GM19467 (cell line): ENCODE measurements at regions not wholly inside any gene's neighbourhood (a gene's known extent, or its start where the extent isn't known, plus 50 kb on each side); places are given as distances from the start of the nearest gene placed in this dataset.

Source experiments
- ATAC-seq: cut with Tn5 transposase; IDR thresholded peaks from one replicate; pipeline ENCODE4 v1.9.1; 2021; ENCODE audit warnings: mild to moderate bottlenecking, moderate library complexity; ENCODE audit not compliant: unreplicated experiment

- ATAC-seq = no peak
Observed at GRCh38 chr16:61596655-61597054, 439.6 kb downstream of the CDH8 start.

DNA sequence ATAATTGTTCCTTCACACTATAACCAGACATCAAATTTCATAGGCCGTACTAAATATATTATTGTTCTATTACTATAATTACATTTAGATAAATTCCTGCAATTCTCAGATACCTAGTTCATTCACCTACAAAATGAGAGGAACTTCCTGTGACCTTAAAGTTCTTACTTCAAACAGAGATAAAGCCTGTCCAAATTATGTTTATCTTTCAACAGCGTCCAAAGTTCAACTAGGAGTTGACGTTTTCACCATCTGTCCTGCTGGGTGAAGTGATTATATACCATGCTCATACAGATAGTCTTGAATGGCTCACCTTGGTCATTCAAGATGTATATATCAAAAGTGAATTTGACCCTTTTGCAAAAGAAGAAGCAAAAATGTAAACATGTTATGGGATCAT, 440.6 kb downstream of the CDH8 start:
- ATAC-seq = no peak

DNA sequence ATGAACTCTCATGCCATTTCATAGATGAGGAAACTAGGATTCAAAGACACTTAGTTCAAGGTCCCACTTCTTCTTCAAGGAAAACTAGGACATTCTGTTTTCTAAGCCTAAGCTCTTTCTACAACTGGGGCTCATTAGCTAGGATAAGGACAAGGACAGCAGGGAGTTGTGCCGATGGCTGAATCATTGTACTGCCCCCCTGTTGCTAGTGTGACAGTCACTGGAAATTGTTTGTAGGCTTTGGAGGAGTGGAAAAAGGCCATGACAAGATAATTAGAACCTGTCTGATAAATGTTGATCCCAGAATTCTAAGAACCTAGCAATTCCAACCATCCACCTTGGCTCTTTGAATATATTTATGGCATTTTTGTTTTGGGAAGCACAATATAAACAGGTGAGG, 445.7 kb downstream of the CDH8 start:
- ATAC-seq = no peak

DNA sequence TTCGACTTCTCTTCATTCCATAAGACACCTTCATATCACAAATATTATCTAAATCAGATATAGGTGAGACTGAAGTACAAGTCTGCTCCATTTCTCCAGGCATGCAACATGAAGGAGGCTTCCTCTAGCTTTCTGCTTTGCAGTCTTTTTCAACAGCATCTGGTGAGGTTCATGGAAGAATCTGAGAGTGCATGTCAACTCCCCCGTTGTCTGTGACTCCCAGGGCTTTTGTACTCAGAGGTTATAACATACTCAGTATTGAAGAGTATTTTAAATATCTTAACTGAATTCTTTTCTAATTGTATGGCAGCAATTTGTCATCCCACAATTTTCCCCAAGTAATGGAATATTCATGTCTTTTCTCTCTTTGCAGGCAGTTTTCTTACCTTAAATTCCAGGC, 448.7 kb downstream of the CDH8 start:
- ATAC-seq = no peak

DNA sequence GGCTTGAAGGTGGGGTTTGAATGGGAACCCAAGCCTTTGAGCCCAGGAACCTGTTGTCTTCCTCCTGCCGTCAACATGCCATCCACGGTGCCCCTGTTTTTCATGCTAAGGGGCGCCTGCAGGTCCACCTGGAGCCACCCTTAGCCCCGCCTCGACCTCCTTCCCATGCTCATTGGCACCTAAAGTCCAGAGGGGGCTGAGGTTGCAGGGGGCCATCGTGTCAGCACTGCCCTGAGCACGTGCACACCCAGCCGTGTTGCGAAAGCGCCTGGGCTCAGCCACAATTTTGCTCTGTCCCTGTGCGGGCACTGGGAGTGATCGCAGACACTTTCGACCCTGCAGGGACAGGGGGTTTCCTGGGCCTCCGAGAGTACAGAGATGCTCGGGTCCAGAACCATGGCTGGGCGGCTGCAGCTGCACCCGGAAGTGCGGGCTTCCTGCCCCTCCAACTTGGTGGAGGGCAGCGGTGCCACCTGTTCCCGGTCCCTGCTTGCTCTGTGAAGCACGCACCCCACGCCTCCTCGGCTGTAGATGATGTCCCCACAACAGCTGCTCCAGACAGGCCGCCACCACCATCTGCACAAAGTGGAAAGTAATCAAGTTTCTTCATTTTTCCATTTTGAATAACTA, 454.7 kb downstream of the CDH8 start:
- ATAC-seq = no peak

GRCh38 chr16:61580579-61580978, 455.7 kb downstream of the CDH8 start:
- ATAC-seq = no peak

- ATAC-seq = no peak
Observed at GRCh38 chr16:61579195-61579594, 457.0 kb downstream of the CDH8 start.

DNA sequence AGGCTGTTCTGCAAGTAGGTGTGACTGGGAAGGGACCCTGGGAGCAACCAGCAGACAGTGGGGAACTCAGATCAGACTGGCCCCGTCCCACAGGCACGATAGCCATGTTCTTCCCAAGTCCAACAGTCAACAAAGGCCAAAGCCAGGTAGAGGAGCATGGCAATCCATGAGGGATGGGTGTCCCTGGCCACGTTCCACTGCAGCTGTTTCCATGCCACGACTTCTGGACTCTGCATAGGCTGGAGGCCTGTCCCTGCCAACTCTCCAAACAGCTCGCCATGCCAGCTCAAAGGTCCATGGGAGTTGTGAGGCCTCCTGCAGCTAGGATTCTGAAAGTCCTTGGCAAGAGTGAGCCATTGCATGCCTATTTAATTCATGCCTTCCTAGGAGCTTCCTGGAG, 459.8 kb downstream of the CDH8 start:
- ATAC-seq = no peak

GRCh38 chr16:61575617-61576016, 460.6 kb downstream of the CDH8 start:
- no peak for ATAC-seq

DNA sequence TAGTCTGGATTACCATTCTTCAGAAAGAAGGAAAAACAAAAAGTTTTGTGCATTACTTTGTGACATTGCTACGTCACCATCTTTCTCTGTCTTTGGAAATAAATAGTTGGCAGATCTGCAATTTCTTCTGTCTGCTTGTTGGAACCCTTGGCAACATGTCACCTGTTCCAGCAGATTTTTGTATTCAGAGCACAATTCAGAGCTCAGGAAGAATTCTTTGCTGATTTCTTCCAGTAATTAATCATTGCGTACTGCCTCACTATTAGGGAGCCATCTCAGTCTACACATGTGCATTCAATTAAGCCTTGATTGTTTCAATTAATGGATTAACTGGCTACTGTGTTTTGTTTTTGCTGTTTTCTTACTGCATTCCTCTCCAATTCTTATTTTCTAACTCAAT, 467.2 kb downstream of the CDH8 start:
- ATAC-seq = no peak

DNA sequence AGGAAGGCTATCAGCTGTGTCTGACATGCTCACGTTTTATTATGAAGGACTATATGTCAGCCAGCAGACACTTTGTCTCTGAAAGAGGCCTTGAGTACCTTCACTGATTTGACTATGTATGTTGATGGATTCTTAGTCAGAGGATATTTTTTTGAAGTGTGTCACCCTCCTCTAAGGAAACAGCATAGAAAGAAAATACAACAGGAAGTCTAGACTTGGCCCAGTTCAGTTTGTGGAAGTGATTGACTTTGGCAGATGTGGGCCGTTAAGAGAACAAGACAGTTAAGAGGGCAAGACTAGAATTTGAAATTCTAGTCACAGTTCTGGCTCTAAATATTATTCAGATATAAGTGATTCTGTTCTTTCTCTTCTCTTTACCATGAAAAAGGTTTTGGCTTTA, 471.5 kb downstream of the CDH8 start:
- ATAC-seq = no peak

- no peak for ATAC-seq
Observed at GRCh38 chr16:61555718-61556441, 480.4 kb downstream of the CDH8 start.

GRCh38 chr16:61549327-61549726, 486.9 kb downstream of the CDH8 start:
- ATAC-seq = no peak

- no peak for ATAC-seq
Observed at GRCh38 chr16:61547626-61548025, 488.6 kb downstream of the CDH8 start.

DNA sequence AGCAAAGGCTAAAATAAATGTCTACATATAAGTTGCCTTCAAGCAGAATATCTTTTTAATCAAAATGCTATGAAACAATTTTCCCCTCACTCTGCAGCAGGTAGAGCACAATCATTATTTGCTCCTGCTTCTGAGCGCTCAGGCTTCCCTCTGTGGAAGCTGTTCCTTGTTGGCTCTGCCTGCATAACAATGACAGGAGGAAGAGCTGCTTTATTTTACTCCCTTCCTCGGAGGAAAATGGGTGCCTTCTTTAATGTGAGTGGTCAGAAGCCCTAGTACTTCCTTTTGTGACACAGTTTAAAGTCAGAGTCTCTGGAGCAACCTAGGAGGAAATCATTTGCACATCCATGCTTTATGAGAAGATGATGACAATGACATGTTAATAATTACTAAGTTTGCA, 492.1 kb downstream of the CDH8 start:
- no peak for ATAC-seq

- ATAC-seq = no peak
Observed at GRCh38 chr16:61540216-61540615, 496.0 kb downstream of the CDH8 start.

GRCh38 chr16:61530697-61531096, 505.5 kb downstream of the CDH8 start:
- no peak for ATAC-seq

DNA sequence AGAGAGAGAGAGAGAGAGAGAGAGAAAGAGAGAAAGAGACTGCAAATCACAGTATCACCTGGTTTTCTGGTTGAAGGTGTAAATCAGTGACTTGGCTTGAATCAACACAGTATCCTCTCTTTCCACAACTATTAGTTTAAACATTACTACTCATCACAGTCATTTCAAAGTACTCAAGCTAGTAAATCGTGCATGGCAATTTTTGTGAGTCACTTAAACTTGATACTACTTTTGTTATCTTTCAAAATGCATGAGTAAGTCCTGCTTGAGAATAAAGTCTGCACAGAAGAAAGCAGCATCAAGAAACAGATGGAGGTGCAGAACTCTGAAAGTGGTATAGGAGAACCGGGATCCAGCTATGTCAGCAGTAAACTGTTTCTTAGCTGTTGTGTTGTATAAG, 535.4 kb downstream of the CDH8 start:
- no peak for ATAC-seq

GRCh38 chr16:61480250-61480649, 556.0 kb downstream of the CDH8 start:
- no peak for ATAC-seq

GRCh38 chr16:61471737-61472136, 564.5 kb downstream of the CDH8 start:
- ATAC-seq = no peak

- ATAC-seq = no peak
Observed at GRCh38 chr16:61471023-61471422, 565.2 kb downstream of the CDH8 start.

GRCh38 chr16:61465285-61465684, 571.0 kb downstream of the CDH8 start:
- no peak for ATAC-seq

- no peak for ATAC-seq
Observed at GRCh38 chr16:61460020-61460419, 576.2 kb downstream of the CDH8 start.
